WERI-Rb-1 (cell line): ENCODE measurements at regions not wholly inside any gene's neighbourhood (a gene's known extent, or its start where the extent isn't known, plus 50 kb on each side); places are given as distances from the start of the nearest gene placed in this dataset.
A peak's percentile ranks its signal among the peaks of the same experiment; 100 is the strongest.
"Not testable (repeated sequence)": the region's sequence is repeated elsewhere in the genome, so short reads cannot be mapped to it uniquely, and the experiment has no call there.

Experiments used
- DNase-seq: peaks from one replicate; pipeline ENCODE4 v3.0.0-alpha.2; 2020
- H3K27ac ChIP-seq: fragments of 250-450 bp; sonication (Bioruptor Pico); 2 replicates; pipeline ENCODE4 v1.5.1; 2020; ENCODE audit warnings: mild to moderate bottlenecking, moderate library complexity
- H3K27me3 ChIP-seq: fragments of 250-450 bp; sonication (Bioruptor Pico); 2 replicates; pipeline ENCODE4 v1.5.1; 2021; ENCODE audit warnings: mild to moderate bottlenecking, low read depth, moderate library complexity; ENCODE audit not compliant: insufficient read depth, severe bottlenecking
- H3K36me3 ChIP-seq: fragments of 250-450 bp; sonication (Bioruptor Pico); 2 replicates; pipeline ENCODE4 v1.5.1; 2020; ENCODE audit warnings: mild to moderate bottlenecking, moderate library complexity
- H3K4me3 ChIP-seq: 2 replicates; pipeline ENCODE4 v1.5.1; 2011; ENCODE audit warnings: low read depth, mild to moderate bottlenecking, control low read depth, low read length
- H3K9me3 ChIP-seq: fragments of 250-450 bp; sonication (Bioruptor Pico); 2 replicates; pipeline ENCODE4 v1.5.1; 2021; ENCODE audit warnings: mild to moderate bottlenecking, moderate library complexity; ENCODE audit not compliant: severe bottlenecking
- TF ChIP-seq, protein P1 (sequence below): IDR thresholded peaks from 2 replicates; pipeline ENCODE4 v1.5.1; 2011; ENCODE audit warnings: low read depth, mild to moderate bottlenecking, control low read depth, inconsistent platforms, low read length

DNA sequence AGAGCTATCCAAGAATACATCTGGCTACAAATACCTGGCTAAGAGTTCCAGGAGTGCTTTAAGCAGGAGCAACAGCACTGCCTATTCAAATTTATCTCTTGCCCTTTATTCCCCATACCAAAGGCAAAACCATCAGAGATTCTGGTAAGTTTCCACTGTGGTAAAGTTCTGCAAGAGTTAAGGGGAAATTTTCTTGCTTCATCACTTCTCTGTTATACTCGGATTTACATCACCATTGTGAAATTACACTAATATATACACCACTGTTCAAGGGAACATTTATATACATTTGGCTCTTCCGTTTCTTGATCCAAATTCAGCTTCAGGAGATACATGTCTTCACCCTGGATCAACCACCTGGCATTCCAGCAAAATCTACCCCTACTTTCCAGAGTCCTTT lies 70.8 kb upstream of the PTPN13 start:
- TF ChIP-seq, protein P1, sequence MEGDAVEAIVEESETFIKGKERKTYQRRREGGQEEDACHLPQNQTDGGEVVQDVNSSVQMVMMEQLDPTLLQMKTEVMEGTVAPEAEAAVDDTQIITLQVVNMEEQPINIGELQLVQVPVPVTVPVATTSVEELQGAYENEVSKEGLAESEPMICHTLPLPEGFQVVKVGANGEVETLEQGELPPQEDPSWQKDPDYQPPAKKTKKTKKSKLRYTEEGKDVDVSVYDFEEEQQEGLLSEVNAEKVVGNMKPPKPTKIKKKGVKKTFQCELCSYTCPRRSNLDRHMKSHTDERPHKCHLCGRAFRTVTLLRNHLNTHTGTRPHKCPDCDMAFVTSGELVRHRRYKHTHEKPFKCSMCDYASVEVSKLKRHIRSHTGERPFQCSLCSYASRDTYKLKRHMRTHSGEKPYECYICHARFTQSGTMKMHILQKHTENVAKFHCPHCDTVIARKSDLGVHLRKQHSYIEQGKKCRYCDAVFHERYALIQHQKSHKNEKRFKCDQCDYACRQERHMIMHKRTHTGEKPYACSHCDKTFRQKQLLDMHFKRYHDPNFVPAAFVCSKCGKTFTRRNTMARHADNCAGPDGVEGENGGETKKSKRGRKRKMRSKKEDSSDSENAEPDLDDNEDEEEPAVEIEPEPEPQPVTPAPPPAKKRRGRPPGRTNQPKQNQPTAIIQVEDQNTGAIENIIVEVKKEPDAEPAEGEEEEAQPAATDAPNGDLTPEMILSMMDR, result no peak
- H3K27ac ChIP-seq, result no peak overlapping the region
- H3K4me3 ChIP-seq, result no peak overlapping the region
- no peaks in the 10 kb centered on the region for H3K36me3 ChIP-seq
- DNase-seq, result no peak
- no peaks in the 10 kb centered on the region for H3K27me3 ChIP-seq
- H3K9me3 ChIP-seq, result no peaks in the 10 kb centered on the region

GRCh38 chr4:86527713-86528112 lies 66.4 kb upstream of the PTPN13 start:
- H3K27me3 ChIP-seq, H3K9me3 ChIP-seq, DNase-seq, H3K36me3 ChIP-seq, H3K4me3 ChIP-seq, H3K27ac ChIP-seq: not testable (repeated sequence)

DNA sequence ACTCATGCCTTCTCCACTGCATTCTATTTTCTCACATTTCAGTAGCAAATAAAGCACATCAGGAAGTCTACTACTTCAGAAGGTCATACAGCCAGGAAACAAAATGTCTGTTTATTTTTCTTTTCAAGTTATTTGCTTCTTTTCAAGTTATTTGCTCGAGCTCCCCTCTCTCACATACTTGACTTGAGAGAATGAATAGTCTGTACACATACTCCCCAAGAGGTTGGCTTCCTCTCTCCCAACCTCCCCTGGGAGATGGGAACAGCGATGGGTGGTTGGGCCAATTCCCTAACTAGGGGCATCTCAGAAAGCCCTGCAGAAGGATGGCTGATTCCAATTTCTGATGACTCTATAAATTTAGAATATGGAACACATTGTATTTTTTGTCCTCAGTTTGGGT lies 64.7 kb upstream of the PTPN13 start:
- Histone ChIP-seq H3K27me3 (no peaks in the 10 kb centered on the region), H3K27ac (no peak overlapping the region), H3K9me3 (no peaks in the 10 kb centered on the region), H3K36me3 (no peaks in the 10 kb centered on the region), H3K4me3 (no peak overlapping the region)
- no peak for DNase-seq
- TF ChIP-seq, protein P1, result no peak

- H3K36me3 ChIP-seq, result no peaks in the 10 kb centered on the region
- no peak overlapping the region for H3K4me3 ChIP-seq
- no peaks in the 10 kb centered on the region for H3K9me3 ChIP-seq
- no peak overlapping the region for H3K27ac ChIP-seq
- DNase-seq, result no peak
- TF ChIP-seq, protein P1, result no peak
- no peaks in the 10 kb centered on the region for H3K27me3 ChIP-seq
Observed at GRCh38 chr4:86530183-86530582, 63.9 kb upstream of the PTPN13 start.

- no peak overlapping the region for H3K27ac ChIP-seq
- H3K36me3 ChIP-seq, result no peaks in the 10 kb centered on the region
- DNase-seq, result peak; percentile 88
- H3K4me3 ChIP-seq, result no peak overlapping the region
- no peaks in the 10 kb centered on the region for H3K27me3 ChIP-seq
- TF ChIP-seq, protein P1, result peak; percentile 32; the same call in 1 of the 2 replicates
- H3K9me3 ChIP-seq, result no peaks in the 10 kb centered on the region
Observed at GRCh38 chr4:86531440-86531839, 62.7 kb upstream of the PTPN13 start.

- Histone ChIP-seq H3K4me3 (no peak overlapping the region), H3K36me3 (no peaks in the 10 kb centered on the region), H3K9me3 (no peaks in the 10 kb centered on the region), H3K27me3 (no peaks in the 10 kb centered on the region), H3K27ac (no peak overlapping the region)
- no peak for DNase-seq
- TF ChIP-seq, protein P1, result no peak
Observed at GRCh38 chr4:86532851-86533250, 61.3 kb upstream of the PTPN13 start.
